DND-41 (cell line): ENCODE measurements at regions not wholly inside any gene's neighbourhood (a gene's known extent, or its start where the extent isn't known, plus 50 kb on each side); places are given as distances from the start of the nearest gene placed in this dataset.
"Not testable (repeated sequence)": the region's sequence is repeated elsewhere in the genome, so short reads cannot be mapped to it uniquely, and the experiment has no call there.

Experiments
- ATAC-seq: fragments of 200-7000 bp; cut with Tn5 transposase; 3 replicates; pipeline ENCODE4 v1.9.1; 2021; ENCODE audit warnings: low read depth; ENCODE audit not compliant: insufficient read depth
- DNase-seq: peaks from one replicate; pipeline ENCODE4 v3.0.0-alpha.2; 2020
- H2AFZ ChIP-seq: 2 replicates; pipeline ENCODE4 v1.6.0; 2012; ENCODE audit warnings: low read depth, low read length
- H3K27ac ChIP-seq: 2 replicates; pipeline ENCODE4 v1.5.1; 2012; ENCODE audit warnings: low read length, inconsistent platforms
- H3K27me3 ChIP-seq: fragments of 200-600 bp; sonication (generic); 2 replicates; pipeline ENCODE4 v1.6.0; 2012; ENCODE audit warnings: low read length, mild to moderate bottlenecking, inconsistent platforms; ENCODE audit not compliant: insufficient read depth, poor library complexity
- H3K36me3 ChIP-seq: 2 replicates; pipeline ENCODE4 v1.5.1; 2012; ENCODE audit warnings: low read length, inconsistent platforms; ENCODE audit not compliant: insufficient read depth
- H3K4me1 ChIP-seq: 2 replicates; pipeline ENCODE4 v1.5.1; 2012; ENCODE audit warnings: mild to moderate bottlenecking, low read length; ENCODE audit not compliant: insufficient read depth
- H3K4me2 ChIP-seq: 2 replicates; pipeline ENCODE4 v1.6.0; 2012; ENCODE audit warnings: mild to moderate bottlenecking, moderate library complexity, low read length, inconsistent platforms; ENCODE audit not compliant: insufficient read depth
- H3K4me3 ChIP-seq, 2 experiments: fragments of 200-600 bp in 1 of 2; shearing (Covaris generic) in 1 of 2; 2 replicates each; pipeline ENCODE4 v1.5.1; 2012 to 2016; ENCODE audit warnings: inconsistent platforms in 2 of 2, low read length in 2 of 2, mild to moderate bottlenecking in 2 of 2, low read depth in 1 of 2, moderate library complexity in 1 of 2
- H3K79me2 ChIP-seq: 2 replicates; pipeline ENCODE4 v1.6.0; 2012; ENCODE audit warnings: low read length, inconsistent platforms; ENCODE audit not compliant: insufficient read depth
- H3K9ac ChIP-seq: 2 replicates; pipeline ENCODE4 v1.6.0; 2012; ENCODE audit warnings: low read depth, mild to moderate bottlenecking, inconsistent platforms, low read length, moderate library complexity
- H3K9me3 ChIP-seq: 2 replicates; pipeline ENCODE4 v1.5.1; 2012; ENCODE audit warnings: low read length, moderate library complexity, mild to moderate bottlenecking, inconsistent platforms; ENCODE audit not compliant: insufficient read depth, severe bottlenecking
- H4K20me1 ChIP-seq: 2 replicates; pipeline ENCODE4 v1.6.0; 2012; ENCODE audit warnings: low read length; ENCODE audit not compliant: insufficient read depth
- CTCF ChIP-seq: IDR thresholded peaks from 2 replicates; pipeline ENCODE4 v1.5.1; 2012; ENCODE audit warnings: borderline replicate concordance, low read length, moderate library complexity, mild to moderate bottlenecking; ENCODE audit not compliant: poor library complexity, severe bottlenecking; ENCODE audit errors: extremely low read depth
- EZH2 ChIP-seq: IDR thresholded peaks from 3 replicates; pipeline ENCODE4 v1.6.1; 2012; ENCODE audit warnings: borderline replicate concordance, low read depth, mild to moderate bottlenecking, moderate library complexity, low read length, inconsistent platforms; ENCODE audit not compliant: severe bottlenecking

GRCh38 chr16:29248940-29249318 is 157.6 kb downstream of the NPIPB11 start:
- not testable (repeated sequence) for H3K4me1 ChIP-seq, H3K27me3 ChIP-seq, H3K4me2 ChIP-seq, DNase-seq, H3K4me3 ChIP-seq, H3K36me3 ChIP-seq, H3K9ac ChIP-seq, H3K9me3 ChIP-seq, H3K79me2 ChIP-seq, H4K20me1 ChIP-seq, H2AFZ ChIP-seq, ATAC-seq, H3K27ac ChIP-seq

GRCh38 chr16:29248306-29248939 is 158.1 kb downstream of the NPIPB11 start:
- not testable (repeated sequence) for H3K36me3 ChIP-seq, ATAC-seq, H3K27me3 ChIP-seq

DNA sequence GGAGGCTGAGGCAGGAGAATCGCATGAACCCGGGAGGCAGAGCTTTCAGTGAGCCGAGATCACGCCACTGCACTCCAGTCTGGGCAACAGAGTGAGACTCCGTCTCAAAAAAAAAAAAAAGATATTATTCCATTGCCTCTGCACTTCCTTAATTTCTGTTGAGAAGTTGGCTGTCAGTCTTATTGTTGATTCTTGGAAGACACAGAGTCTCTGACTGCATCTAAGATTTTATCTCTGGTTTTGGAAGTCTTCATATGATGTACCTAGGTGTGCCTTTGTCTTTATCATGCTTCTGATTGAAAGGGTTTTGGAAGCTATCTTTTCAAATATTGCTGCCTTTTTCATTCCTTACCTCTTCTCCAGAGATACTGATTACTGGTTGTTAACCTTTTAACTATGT is 160.4 kb downstream of the NPIPB11 start:
- H3K4me1 ChIP-seq, H3K27me3 ChIP-seq, H3K4me2 ChIP-seq, H4K20me1 ChIP-seq, H3K9ac ChIP-seq, H3K27ac ChIP-seq, H2AFZ ChIP-seq, H3K4me3 ChIP-seq, H3K79me2 ChIP-seq, ATAC-seq, DNase-seq, H3K36me3 ChIP-seq, H3K9me3 ChIP-seq: not testable (repeated sequence)

More at GRCh38 chr16:29248306-29248939, 158.1 kb downstream of the NPIPB11 start:
- H3K79me2 ChIP-seq, H3K9me3 ChIP-seq, H3K27ac ChIP-seq, H3K4me3 ChIP-seq, H2AFZ ChIP-seq, H3K4me2 ChIP-seq, DNase-seq, H4K20me1 ChIP-seq, H3K4me1 ChIP-seq, H3K9ac ChIP-seq: not testable (repeated sequence)

DNA sequence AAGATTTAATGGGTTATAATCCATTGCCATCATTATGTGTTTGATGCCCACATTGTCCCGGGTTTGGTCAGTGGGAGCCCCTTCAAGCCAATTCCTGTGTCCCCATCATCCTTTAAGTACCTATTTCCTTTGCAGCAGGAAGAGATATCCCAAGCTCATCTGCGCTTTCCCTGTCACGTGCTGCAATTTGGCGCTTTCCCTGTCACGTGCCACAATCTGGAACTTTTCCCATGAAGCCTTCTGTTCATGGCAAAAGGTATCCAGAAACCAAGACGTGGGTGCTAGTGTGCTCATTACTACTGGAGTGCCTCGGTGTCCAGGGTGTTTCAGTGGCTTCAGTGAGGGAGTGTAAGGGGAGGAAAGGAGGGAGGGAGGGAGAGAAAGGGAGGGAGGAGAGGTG is 168.5 kb downstream of the NPIPB11 start:
- Histone ChIP-seq H3K27ac (no peak overlapping the region), H3K79me2 (no peaks in the 10 kb centered on the region), H3K36me3 (no peaks in the 10 kb centered on the region), H3K27me3 (no peaks in the 10 kb centered on the region), H2AFZ (no peak overlapping the region), H3K4me1 (no peaks in the 10 kb centered on the region), H4K20me1 (no peaks in the 10 kb centered on the region), H3K9me3 (no peaks in the 10 kb centered on the region), H3K4me2 (no peak overlapping the region), H3K4me3 (no peak overlapping the region), H3K9ac (no peak overlapping the region)
- ATAC-seq (no peak), DNase-seq (no peak)
- TF ChIP-seq EZH2 (no peak), CTCF (no peak)

DNA sequence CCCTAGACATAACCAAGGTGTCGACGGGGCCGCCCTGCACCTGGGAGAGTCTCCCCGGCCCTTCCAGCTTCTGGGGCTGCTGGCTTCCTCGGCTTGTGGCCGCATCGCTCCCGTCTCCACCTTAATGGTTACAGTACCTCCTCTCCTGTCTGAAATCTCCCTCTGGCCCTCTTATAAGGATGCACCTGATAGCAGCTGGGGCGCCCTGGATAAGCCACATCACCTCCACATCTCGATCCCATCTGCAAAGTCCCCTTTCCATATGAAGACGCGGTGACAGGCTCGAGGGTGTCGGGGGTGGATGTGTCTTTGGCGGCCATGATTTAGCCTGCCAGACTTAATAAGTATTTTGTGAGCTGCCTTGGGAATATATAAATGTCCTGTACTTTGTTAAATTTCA is 169.0 kb downstream of the NPIPB11 start:
- not testable (repeated sequence) for H3K4me3 ChIP-seq, ATAC-seq, H3K4me2 ChIP-seq, H3K27ac ChIP-seq, H2AFZ ChIP-seq, H3K9ac ChIP-seq, H3K9me3 ChIP-seq, DNase-seq, H3K4me1 ChIP-seq, H4K20me1 ChIP-seq, H3K27me3 ChIP-seq, H3K79me2 ChIP-seq, H3K36me3 ChIP-seq

DNA sequence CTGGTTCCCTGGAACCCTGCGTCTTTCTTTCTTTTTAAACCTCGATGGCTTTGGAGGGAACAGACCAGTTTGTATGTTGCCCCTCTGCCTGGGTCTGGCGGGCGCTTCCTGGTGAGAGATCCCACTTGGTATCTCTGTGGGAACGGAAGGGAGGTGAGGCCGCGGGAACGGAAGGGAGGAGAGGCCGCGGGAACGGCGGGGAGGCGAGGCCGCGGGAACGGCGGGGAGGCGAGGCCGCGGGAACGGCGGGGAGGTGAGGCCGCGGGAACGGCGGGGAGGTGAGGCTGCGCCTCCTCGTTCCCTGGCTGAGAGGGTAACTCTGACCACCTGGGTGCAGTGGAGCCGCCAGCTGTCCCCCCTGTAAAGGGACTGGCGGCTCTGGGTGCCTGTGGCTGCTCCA is 169.5 kb downstream of the NPIPB11 start:
- not testable (repeated sequence) for H3K4me3 ChIP-seq, H3K36me3 ChIP-seq, H3K9ac ChIP-seq, H3K4me1 ChIP-seq, ATAC-seq, H3K4me2 ChIP-seq, DNase-seq, H2AFZ ChIP-seq, H4K20me1 ChIP-seq, H3K79me2 ChIP-seq, H3K27me3 ChIP-seq, H3K27ac ChIP-seq, H3K9me3 ChIP-seq

DNA sequence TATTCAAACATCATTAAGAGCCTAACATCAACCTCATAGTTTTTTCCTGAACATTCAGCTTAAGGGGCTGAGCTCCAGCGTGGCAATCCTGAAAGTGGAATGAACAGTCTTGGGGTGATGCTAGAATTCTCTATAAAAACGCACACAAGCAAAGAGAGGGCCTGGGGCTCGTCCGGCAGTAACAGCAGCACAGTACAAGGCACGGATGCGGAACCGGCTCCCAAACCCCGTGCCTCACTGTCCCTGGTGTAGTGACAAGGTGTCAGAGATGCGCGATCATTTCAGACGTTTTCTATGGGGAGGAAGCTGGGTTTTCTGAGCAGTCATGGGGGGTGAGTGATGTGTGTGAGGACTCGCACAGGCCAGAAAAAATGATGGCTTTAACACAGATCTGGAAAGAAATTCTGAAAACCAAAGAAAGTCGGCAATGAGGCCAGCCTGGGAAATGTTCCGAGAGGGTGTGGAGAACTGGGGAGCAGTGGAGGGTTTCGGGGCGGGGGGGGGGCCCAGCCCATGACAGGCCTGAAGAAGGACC is 170.6 kb downstream of the NPIPB11 start:
- H3K9ac ChIP-seq, H3K4me1 ChIP-seq, H3K27me3 ChIP-seq, H3K27ac ChIP-seq, H3K4me3 ChIP-seq, DNase-seq, H4K20me1 ChIP-seq, H3K36me3 ChIP-seq, H3K9me3 ChIP-seq, ATAC-seq, H2AFZ ChIP-seq, H3K79me2 ChIP-seq, H3K4me2 ChIP-seq: not testable (repeated sequence)
